AML-193 (cell line): ENCODE measurements at regions not wholly inside any gene's neighbourhood (a gene's known extent, or its start where the extent isn't known, plus 50 kb on each side); places are given as distances from the start of the nearest gene placed in this dataset.

Experiments used
- DNase-seq, 2 experiments: peaks; one replicate each; lab custom pipeline; 2025; lab: John Stamatoyannopoulos, UW

DNA sequence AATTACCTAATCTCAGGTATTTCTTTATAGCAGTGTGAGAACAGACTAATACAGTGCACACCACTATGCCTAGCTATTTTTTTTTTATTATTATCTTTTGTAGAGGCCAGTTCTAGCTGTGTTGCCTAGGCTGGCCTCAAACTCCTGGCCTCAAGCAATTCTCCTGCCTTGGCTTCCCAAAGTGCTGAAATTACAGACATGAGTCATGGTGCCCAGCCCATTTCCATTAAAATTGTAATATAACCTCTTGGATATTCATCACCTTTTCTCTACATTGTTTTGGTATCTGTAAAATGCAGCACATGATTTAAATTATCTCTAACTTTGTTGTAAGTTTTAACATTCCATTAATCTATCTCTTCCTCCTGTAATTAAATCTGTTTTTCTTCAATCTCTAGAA is 2052.9 kb downstream of the ARAP2 start:
- no peak for DNase-seq

DNA sequence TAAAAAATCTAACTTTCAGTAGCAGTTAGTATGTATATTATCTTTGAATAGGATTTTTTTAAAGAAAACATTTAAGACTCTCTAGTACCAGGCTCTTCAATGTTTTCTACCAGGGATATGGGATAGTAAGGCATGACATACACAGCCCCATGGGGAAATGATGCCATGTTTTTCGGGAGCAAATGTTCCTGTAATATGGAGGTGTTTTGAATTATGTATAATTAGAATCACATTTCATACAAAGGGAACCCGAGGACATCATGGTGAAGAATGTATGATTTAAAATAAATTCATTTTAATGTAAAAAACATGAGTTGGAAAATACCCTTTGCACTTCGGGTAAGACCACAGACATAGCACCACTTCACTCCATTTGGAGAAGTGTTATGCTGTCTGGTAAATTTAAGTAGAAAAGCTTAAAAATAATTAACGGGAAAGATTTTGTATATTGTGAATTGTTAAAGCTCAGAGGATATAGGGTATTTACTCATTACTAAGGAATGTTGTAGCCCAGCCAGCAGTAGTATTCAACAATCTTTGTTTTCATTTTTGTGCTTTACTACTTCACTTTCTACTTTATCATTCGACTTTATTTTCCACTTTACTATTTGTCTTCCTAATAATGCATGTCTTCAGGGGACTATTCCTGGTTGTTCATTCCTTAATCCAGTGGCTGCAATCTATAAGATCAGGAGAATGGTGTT is 2050.7 kb downstream of the ARAP2 start:
- no peak for DNase-seq

DNA sequence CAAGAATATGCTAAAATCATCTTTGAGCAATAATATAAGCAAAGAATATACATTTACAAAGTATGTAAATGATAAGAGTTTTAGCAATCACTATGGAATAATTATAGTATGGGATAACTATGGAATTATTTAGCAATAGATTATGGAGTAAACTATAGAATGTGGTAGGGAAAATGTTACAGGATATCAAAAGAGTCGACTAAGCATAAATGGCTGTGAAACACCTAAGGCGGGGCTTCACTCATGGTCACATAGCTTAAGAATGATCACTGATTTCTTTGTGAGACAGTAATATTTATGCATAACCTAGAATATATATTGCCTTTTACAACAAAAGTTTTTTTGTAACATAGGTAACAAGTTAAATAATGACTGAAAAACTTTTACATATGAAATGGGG is 2049.7 kb downstream of the ARAP2 start:
- DNase-seq: no peak

DNA sequence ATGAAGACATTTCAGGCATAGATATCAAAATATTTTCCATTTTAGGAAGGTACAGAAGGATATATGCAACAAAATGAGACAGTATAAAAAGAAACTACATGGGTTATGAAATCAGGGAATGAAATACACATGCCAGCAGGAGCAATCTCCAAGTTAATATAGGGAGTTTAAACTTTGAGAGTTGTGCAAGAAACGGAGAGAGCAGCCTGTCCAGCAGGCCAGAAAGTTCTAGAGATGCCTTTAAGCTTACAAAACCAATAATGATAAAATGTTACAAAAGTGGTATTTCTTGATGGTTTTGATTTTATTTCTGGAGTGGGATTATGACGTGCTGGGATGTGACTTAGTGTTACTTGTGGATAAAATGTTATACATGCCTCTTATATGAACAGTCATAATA is 2047.9 kb downstream of the ARAP2 start:
- no peak for DNase-seq

DNA sequence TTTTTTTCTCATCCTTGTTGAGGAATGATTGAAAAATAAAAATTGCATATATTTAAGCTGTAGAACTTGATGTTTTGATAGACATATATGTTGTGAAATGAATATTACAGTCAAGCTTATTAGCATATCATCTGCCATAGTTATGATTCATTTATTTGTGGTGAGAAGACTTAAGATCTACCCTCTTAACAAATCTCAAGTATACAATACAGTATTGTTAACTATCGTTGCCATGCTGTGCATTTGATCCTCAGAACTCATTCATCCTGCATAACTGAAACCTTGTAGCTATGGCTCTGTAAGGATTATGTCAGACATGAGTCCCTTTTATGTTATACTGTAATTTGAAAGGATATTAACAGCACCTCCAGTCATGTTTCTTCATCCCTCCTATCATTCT is 2045.3 kb downstream of the ARAP2 start:
- DNase-seq: no peak

DNA sequence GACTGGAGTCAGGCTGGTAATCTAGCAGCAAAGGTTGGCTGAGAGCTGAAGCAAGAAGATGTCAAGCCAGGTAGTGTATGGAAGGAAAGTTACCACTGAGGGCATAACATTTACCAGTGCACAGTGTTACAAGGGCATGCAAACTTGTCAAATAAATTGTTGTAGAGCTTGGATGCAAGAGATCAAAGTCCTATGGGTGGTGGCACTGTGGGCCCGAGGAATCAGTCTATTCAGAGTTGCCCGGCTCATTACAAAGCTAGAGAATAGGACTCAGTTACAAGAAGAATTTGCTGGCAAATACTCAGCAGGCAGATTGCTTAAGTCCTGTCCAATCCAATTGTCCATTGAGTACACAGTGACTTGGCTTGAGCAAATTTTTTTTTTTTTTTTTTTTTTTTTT is 2043.8 kb downstream of the ARAP2 start:
- DNase-seq: no peak

DNA sequence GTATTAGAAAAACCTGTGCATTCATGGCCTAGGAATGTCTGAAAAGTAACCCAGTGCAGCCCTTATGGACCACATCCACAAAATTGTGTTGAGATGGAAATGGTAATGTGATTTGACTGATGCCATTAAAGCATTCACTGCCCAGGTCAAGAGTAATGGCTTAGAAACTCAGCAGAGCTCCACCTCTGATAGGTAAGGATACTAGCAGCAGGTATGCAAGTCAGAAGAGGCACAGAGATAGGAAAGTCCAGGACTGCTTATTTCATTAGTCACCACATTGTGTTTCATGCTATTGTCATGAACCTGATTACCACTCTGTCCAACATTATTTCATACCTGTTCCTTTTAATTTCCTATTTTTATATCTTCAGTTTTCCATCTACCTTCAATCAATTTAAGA is 2042.2 kb downstream of the ARAP2 start:
- DNase-seq: no peak

DNA sequence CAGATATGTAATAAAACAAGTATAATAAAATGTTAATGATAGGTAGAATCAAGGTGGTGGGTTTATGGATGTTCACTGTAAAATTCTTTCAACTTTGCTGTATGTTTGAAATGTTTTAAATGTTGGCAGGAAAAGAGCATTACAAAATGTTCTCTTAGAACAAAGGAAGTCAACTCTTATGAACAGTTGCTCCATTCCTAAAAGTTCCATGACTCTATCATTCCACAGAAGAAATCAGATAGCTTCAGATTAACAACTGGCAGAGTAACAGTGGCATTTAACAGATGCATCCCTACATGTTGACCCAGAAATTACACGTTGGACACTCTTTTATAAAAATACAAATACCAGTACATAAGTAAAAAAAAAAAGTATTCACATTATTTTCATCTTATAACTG is 2023.7 kb downstream of the ARAP2 start:
- no peak for DNase-seq

DNA sequence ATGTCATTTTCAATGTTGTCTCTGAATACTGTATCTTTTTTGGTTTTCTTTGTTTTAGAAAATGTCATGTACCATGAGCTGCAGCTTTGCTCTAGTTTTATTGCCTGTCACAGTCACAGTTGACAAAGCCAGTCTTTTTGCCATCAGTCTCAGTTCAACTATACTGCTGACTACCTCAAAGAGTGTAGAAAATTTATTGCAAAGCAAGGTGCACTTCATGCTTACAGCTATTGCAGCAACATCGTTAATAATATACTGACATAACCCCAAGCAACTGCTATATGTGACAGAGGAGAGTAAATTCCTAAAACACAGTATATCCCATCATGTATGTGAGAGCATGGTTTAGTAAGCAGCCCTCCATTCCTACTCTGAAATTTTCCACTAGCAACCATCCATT is 2022.3 kb downstream of the ARAP2 start:
- no peak for DNase-seq

DNA sequence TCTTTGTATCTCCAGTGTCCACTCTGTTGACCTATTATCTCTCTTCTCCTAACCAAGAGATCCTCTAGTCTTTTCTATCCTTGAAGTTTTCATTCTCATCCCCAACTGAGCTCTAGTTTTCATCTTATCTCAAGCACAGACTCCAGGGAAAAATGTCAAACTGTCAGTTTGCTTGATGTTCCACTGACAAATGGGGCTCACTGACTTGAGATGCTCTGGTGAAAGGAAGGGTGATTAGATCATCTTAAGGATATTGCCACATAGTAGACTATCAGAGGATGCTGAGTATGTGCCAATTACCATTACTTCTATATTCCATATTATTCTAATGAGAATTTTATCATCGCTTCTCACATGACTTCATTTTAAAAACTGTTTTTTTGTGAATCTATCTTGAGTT is 2008.2 kb downstream of the ARAP2 start:
- no peak for DNase-seq

DNA sequence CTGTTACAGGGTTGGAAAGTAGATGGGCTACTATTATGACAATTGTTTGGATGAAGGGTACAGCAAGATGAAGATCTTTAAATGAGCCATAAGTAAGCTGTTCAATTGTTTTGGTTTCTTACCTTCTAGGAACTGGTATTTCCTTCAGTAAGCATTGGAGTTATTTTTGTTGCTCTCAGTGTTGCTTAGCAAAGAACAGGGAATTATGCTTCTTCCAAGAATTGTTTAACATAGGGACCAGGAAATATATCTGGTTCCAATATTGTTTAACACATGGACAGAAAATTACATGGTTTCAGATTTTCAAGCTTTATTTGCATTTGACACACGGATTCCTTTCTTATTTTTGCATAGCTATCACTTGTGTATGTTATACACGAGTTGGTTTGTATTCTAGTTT is 1999.0 kb downstream of the ARAP2 start:
- DNase-seq: no peak

DNA sequence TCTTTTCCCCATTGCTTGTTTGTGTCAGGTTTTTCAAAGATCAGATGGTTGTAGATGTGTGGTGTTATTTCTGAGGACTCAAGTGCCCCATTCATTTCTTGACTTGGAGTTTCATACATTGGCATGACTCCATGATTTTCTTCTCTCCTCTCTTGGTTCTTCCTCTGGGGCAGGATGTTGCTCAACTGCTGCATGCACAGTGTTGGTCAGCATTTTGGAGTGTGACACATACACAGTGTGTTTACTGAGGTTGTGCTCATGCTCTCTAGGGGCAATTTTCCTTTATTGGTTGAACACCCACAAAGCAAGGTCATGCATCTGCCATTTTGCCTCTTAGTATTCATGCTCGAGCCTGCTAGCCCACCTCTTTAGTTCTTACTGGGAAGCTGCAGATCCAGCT is 1993.8 kb downstream of the ARAP2 start:
- no peak for DNase-seq

DNA sequence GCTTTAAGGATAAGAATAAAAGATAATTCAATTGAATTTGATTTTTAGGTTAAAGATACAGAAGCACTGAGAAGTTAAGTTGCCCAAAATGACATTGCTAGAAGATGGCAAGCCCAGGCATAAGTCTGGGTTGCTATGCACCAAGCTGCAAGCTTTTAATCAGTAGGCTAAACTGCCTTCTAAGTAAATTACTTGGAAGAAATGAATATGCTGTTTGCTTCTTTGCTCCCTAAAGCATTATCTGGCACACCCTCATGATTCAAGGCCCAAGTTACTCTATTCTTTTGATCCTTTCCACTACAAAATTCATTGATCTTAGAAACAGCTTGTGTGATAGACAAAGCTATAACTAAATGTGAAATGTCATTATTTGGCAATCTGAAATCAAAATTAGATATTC is 1991.1 kb downstream of the ARAP2 start:
- no peak for DNase-seq

DNA sequence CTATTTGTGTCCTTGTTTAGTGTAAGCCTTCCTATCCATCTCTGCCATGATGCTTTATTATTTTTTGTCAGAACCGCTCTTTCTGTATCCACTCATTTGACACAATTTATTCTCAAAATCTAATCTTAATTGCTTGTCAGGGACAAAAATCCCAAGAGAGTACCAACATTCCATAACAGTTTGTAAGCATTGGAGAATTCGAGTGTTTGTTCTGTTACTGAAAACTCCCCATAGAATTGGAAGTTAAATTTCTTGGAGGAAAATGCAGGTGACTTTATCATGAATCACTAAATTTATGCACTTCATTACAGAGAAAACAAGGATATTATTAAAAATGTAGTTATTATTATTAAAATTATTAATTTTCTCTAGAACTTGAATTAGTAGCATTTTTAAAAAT is 1986.1 kb downstream of the ARAP2 start:
- DNase-seq: no peak

DNA sequence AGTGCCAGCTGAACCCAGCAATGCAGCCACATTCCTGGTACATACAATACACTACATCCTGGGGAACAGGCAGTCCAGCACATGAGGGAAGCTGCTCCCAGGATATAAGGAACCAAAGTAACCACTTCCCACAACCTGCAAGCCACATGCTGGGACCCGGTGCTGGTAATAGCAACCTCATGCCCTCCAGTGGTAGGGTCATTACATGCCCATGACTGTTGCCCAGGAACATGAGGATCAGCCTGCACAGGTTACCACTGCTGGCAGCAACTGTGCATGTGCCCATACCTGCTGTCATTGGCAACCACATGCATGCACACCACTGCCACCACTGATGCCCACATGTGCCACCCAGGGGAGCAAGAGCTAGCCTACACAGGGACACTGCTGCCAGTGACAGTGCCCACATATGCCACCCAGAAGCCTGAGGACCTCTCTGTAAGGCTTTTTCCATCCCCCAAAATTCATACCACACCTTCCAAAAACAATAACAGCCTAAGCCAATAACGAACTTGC is 1982.5 kb downstream of the ARAP2 start:
- DNase-seq: no peak

DNA sequence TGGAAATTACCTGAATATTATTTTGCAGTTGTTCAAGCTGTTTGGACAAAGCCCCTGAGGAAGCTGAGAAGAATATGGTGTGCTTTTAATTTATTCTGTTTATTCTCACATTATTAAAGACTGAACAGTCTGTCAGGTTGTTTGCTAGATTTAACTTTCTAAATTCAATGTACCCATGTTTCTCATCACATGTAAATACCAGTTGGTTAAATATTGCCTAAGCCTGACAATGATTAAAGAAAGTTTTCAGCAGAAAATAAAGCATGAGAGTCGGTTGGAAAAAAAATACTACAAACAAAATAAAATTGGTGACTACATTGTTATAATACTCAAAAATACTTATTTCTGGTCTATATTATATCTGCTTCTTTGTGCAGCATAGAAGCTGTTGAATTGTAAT is 1974.7 kb downstream of the ARAP2 start:
- DNase-seq: no peak

DNA sequence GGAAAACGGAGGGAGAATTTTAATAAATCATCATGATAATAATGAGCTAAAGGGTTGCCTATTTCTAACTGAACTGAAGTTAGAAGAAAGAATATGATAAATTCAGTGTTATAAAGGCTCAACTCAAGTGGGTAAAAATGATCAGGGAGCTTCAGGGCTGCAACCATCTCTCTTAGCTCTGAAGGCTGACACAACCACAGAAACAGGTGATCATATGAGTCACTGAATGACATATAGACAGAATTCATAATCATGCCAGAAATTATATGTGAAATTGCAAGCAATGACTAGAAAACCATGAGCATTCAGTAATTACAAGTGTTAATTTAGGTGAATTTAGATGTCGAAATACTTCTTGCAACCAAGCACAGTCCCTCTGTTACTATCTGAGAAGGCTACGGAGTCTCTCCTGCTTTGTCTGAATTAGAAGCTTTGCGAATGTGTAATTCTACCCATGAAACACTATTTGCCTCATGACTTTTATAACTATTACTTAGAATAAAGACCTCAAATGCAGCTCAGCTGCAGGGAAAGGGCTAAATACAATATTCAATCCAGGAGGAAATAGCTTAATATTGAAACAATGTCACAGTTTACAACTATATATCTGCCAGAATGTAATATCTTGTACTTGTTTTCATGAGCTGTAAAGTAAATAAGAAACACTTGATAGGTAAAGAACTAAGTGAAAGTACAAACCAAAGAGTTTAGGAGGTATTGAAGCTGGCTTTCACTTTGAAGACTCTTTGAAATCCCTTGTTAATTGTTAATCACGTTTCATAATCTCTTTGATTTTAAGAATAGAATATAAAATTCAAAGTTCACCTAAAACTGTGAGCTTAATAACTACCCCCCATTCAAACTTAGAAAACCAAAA is 1972.6 kb downstream of the ARAP2 start:
- DNase-seq: no peak

DNA sequence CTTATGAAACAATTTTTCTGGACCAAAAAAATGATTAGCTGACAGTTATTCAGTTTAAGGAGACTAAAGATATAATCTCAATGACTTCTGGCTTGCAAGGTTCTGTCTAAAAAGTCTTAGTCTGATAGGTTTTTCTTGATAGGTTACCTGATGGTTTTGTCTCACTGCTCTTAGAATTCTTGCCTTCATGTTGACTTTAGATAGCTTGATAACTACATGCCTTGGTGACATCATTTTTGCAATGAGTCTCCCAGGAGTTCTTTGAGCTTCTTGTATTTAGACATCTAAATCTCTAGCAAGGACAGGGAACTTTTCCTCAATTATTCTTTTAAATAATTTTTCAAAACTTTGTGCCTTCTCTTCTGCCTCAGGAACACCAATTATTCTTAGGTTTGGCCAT is 1965.3 kb downstream of the ARAP2 start:
- DNase-seq: no peak

DNA sequence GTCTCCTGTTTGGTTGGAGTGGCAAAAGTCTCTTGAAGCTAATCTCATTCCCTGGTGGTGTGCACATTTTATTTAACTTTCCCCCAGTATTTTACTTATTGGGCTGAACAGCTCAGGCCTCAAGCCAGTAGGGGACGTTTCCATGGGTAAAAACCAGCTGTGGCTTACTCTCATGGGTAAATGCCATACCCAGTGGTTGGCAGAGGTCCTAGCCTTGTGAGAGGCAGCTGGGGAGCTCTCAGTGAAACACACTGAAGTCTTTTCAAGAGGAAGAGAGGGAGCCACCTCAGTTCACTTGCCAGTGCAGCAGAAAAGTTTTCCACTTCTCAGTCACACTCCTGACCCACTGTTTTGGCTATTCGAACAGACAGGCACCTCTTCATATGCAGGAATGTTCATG is 1964.2 kb downstream of the ARAP2 start:
- no peak for DNase-seq

DNA sequence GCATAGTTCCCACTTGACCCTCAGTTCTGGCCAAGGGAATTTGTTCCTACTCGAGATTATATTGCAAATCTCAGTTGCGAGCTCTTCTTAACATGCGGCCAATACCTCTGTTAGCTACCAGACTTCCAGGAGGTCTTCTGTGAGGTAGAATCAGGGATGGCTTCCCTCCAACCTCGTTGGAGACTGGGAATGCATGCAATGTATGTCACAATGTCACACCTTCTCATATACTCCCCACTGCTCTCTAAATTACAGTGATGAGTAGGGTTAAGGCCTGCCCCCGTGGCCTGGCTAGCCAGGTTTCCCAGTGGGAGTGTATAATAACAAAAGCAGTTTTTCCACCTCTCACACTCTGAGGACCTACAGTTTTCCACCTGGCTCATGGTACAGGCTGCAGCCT is 1962.5 kb downstream of the ARAP2 start:
- DNase-seq: no peak

DNA sequence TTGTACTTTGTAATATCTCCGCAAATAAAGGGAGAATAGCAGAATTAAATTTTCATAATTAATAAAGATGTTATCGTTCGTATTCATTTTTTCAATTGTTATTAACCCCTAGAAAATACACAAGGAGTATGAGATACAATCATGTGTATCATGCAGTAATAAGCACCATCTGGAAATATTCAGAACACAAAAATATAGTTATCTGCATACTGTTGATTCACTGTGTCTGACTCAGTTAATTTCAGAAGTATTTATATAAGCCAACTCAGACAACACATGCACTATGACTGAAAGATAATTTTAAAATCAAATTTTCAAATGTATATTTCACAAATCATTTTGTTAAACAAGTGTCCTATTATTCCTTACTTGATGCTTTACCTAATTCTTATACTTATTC is 1954.8 kb downstream of the ARAP2 start:
- no peak for DNase-seq

DNA sequence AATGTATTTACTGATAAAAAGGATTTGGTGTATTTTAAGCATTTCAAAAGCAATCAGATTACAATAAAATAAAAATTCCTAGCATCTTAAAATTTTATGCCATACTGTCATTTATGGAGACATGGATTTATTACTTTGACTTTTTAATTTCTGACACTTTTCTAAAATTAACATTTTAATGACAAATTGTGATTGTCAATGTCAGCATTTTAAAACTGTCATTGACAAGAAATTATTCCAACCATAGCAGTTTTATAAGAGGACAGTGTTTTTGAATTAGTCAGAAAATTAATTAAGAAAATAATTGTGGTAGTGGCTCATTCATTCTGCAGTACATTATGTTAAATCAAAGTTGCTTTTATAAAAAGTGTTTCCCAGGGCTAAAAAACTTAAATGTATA is 1954.4 kb downstream of the ARAP2 start:
- DNase-seq: no peak

DNA sequence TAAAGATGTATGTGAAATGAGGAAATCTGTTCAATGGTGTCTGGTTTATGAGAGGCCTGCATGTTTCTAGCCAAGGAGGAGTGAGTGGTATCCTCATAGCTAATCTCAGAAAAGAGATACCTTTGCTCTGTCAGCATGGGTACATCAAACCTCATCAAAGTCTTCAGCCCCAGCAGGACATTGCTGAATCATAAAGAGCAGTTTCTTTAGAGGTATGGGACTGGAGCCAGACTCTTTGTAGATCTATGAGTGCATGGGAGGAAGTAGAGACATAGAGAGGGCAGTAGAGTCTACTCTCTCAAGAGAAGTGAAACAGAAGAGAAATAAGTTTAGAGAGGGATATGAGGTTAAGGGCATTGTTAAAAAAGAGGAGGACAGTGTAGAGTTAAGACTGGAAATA is 1950.9 kb downstream of the ARAP2 start:
- no peak for DNase-seq
